Lung microvascular endothelial cell (primary cell): ENCODE measurements at regions not wholly inside any gene's neighbourhood (a gene's known extent, or its start where the extent isn't known, plus 50 kb on each side); places are given as distances from the start of the nearest gene placed in this dataset.
A peak's percentile ranks its signal among the peaks of the same experiment; 100 is the strongest.

Experiments
- DNase-seq, 2 donors: peaks; one replicate each; pipeline versions ENCODE4 v3.0.0 to v3.0.0-alpha.2; 2010; ENCODE audit warnings: low read depth in 2 of 2

DNA sequence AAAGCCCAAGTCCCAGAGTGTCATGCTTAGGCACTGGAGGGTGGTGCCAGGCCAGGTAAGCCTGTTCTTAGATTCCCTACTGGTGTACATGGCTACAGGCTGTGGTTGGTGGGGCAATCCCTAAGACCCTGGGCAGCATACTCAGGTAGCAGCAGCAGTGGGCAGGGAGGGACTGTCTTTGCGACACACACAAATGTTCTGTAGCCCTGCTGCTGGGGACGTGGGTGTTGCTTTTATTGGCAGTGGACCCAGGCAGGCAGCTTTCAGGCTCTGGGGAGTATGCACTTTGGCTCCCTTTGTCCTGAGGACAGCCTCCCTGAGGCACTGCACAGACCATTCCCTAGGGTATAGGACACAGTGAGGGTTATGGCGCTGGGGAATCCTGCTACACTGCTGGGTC, 137.1 kb upstream of the ADAMTS19 start:
- no peak for DNase-seq

- no peak for DNase-seq
Observed at GRCh38 chr5:129341306-129341705, 118.8 kb upstream of the ADAMTS19 start.

GRCh38 chr5:129342796-129343195, 117.3 kb upstream of the ADAMTS19 start:
- no peak for DNase-seq

DNA sequence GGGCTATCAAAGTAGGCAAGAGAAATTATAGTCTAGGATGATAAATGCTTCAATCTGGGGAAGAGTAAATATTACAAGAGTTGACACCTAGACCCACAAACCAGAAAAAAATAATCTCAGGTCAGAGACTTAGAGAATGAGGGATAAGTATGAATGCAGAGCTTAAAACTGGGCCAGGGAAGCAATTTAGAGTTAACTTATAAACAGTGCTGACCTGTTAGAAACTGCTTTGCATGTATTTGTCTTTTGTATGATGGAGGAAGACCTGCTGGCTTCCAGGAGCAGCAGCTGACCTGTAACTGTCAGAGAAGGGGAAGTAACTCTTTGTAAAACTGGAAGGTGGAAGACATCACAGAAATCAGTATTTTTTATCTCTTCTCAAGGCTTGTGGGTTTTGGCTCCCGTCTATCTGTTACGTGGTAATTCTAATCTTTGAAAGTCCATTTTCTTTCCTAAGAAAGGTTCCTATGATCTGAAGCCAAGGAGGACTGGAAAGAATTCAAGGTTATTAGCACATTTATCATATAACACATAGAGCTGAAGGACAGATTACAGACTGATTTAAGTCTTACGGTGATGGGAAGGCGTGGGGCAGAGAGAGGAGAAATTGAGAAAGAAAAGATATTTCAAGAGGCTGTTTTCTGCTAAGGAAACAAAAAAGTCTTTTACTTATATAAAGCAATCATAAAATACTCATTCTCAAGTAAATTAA, 114.7 kb upstream of the ADAMTS19 start:
- no peak for DNase-seq

DNA sequence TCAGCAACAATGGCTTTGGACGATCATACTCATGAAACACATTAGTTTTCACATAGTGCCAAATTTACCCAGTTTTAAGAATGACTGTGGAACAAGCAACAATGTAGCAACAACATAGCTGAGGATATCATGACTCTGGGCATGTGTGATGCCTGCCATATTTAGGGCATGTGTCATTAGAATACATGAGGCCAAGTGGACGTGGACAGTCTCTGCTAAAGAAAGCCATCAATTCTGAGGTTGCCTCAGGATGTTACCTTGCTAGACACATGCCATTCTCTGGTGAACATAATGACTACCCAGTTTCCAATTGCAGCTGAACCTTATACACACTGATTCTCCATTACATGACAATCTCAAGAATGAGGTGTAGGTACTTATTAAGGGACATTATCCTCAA, 103.3 kb upstream of the ADAMTS19 start:
- DNase-seq, result no peak

DNA sequence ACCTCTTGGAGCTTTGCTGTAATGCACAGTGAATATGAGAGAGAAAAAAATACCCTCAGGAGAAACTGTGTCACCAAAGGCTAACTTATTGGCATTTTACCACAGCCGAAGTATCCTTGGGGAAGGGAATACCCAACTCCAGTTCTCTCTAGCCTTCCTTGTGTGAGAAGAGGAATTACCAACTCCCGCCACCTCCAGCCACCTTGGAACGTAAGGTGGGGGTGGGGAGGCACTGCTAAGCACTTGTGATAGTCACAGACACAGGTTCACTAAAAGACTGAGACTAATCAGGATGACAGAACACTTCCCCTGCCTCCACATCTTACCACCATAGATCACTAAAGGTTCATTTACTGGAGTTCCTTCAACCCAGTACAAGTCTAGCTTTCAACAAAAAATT, 102.0 kb upstream of the ADAMTS19 start:
- no peak for DNase-seq

- DNase-seq, result no peak
Observed at GRCh38 chr5:129359450-129359849, 100.6 kb upstream of the ADAMTS19 start.

DNA sequence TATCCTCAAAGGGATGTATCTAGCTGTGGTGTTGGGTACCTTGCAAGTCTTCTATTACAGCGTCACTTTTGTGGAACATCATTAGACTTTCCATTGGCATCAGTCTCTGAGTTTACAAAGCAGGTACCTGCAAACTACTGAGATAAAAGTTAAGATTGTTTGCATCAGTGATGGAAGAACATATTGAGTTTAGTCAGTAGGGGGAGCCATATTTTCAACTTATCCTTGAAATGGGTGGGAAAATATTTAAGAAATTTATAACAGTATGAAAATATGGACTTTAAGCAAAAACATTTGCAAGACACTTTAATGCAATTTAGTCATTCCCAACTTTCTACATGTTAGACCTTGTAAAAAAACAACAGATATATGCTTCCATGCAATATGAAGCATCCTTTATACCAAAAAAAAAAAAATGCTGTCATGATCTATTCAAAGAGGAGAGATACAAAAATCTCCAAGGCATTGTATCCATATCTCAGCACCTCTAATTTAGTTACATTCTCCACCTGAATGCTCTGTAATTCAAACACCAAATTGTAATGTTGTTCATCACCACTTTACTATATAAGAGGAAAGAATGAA, 98.6 kb upstream of the ADAMTS19 start:
- peak in 1 of 2 donors; percentile 20 for DNase-seq

DNA sequence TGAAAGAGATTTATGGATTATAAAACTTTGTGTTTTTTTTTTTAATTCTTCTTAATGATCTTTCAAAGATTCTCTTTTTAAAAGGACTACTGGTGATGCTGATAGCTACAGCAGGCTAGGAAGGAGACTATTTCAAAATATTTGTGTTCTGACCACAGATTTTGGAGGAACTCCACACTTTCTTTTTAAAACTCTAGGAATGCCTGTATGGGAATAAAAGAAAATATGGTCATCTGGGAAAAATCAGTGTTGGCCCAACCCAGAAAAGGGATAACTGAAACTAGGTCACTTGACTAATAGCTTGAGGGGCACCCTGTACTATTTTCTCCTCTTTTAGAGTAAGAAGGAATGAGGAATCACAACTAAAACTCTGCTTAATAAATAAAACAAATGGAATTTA, 97.6 kb upstream of the ADAMTS19 start:
- DNase-seq, result no peak

DNA sequence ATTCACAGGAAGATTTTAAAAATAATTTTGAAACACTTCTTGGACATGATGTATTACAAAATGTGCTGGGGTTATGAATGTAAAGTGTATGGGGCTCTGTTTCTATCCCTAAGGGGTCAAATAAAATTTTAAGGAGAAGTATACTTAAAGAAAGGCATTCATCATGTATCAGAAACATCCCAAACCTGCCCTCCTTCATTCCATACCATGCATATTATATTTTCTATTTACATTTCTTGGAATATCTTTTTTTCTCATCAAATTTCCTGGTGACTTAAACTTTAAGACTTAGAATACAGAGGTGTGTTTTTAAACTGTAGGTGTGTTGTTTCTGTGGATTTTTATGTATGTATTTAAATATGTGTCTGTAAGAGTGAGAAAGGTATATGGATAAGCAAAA, 96.1 kb upstream of the ADAMTS19 start:
- no peak for DNase-seq

DNA sequence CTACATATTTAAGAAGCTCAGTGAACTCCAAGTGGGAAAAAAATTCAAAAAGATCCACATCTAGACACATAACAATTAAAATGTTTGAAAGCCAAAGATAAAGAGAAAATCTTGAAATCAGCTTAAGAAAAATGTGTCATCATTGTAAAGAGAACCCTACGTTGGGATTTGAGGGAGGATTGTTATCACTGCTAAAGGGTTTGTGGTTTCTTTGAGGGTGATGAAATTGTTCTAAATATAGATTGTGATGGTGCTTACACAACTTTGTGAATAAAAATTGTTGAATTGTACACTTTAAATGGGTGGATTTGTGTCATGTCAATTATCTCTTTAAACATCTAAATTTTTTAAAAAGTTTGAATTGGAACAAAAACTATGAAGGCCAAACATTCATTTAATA, 92.2 kb upstream of the ADAMTS19 start:
- no peak for DNase-seq

- DNase-seq, result no peak
Observed at GRCh38 chr5:129372025-129372424, 88.1 kb upstream of the ADAMTS19 start.

DNA sequence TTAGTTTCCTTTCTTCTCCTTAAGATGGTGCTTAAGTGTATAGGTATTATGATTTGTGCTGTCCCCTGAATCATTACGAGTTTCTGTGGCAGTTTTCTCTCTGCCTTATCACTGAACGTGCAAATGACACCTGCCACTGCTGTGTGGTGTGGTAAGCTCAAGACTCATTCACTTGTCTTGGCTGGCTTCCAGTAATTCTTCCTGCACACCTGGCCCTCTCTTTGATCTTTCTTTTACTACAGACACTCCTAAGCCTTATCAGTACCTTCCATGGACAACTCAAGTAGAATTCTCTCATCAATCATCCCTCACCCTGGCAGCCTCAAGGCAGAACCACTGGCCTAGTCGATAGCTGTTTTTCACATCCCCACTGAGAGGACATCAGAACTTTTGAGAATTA, 82.6 kb upstream of the ADAMTS19 start:
- DNase-seq, result no peak

DNA sequence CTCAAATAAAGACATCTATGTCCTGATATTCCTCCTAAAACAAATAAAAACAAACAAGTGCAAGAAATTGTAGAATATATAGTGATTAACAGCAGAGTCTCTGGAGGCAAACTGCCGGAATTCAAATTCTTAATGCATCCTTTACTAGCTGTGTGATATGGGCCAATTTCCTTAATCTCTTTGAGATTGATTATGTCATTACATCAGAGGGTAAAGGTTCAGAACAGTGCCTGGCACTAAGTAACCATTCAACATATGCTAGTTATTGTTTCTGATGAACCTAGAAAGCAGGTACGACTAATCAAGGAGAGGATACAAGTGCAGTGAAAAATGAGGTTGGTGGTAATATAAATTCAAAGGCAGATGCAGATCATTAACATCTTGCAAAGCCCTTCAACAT, 81.1 kb upstream of the ADAMTS19 start:
- no peak for DNase-seq

DNA sequence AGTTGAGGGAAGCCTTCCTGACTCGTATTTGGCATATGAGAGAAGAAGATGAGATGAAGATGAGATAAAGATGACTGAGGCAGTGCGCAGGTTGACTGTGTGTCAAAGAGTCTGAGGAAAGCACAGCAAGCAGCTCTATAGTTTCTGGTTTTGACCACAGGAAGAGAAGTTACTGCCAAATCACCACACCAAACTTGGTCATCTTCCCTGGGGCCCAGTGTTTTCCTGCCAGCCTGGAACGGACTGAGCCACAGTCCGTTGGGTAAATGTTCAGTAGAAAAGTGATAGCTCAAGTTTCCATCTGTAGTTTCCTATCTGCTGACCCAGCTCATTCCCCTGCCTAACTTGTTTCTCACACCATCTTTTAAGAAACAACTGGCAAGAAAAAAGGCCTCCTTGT, 80.7 kb upstream of the ADAMTS19 start:
- DNase-seq, result no peak

- DNase-seq, result no peak
Observed at GRCh38 chr5:129382921-129383672, 77.0 kb upstream of the ADAMTS19 start.

DNA sequence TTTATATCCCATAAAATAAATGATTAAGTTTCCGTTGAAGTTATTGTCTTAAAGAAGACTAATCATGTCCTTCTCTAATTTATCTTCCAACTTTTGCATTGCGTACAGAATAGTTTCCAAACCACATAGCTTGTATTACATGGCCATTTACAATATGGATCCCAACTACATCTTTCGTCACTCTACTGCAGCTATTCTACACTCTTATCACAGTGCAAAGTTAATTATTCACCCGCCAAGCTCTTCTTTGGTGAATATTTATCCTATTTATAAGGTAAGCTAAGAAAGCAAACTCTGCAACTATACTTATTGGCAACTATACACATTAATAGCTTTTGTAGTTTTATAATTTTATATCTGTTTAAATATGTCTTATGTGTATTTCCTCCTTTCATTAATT, 75.9 kb upstream of the ADAMTS19 start:
- no peak for DNase-seq

- peak in 1 of 2 donors; percentile 2 for DNase-seq
Observed at GRCh38 chr5:129384736-129385135, 75.4 kb upstream of the ADAMTS19 start.

DNA sequence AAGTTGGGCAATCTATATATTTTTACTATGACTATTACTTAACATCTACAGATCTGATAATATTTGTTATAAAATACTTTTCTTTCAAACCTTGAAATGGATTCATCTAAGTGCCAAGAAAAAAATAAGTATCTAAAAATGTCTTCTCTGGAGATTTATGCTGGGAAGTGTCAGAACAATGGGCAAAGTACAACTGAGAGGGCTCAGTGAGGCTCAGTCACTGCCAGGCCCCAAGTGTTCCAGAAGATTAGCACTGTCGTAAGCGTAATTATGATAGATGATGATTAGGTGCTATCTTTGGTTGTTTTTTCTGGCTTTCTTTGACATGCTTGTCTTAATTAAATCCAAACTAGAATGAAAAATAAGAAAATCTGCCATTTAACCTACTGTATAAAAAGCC, 72.2 kb upstream of the ADAMTS19 start:
- no peak for DNase-seq

GRCh38 chr5:129392681-129393080, 67.4 kb upstream of the ADAMTS19 start:
- DNase-seq, result no peak

GRCh38 chr5:129395247-129395646, 64.9 kb upstream of the ADAMTS19 start:
- no peak for DNase-seq

DNA sequence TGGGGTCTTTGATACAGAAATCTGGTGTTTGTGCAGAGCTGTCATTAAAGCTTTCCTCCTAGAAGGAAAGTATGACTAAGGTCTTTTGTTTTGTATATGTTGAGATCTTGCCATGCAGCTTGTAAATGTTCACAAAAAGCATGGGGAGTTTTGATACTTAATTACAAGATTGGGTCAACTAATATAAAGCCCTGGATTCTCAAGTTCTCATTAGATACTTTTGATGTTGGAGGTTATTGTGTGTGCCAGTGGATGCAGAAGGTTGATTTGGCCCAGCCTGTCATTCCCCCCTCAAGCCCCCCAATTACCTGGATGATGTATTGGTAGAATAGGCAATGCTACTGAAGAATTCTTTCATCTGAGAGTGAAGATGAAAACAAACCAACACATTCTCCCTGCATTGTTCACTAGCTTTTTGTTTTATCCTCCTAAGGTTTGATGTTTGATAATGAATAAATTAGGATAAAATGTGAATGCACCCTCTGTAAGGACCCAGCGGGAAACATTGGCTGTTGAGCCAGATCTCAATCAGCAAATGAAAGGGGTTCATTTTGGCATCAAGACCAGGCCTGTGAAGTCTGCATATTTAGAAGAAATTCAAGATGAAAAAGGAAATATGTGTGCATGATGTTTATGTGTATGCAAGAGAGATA, 61.9 kb upstream of the ADAMTS19 start:
- DNase-seq, result no peak
